SH-SY5Y (cell line): ENCODE measurements at regions not wholly inside any gene's neighbourhood (a gene's known extent, or its start where the extent isn't known, plus 50 kb on each side); places are given as distances from the start of the nearest gene placed in this dataset.

Source experiments
- GATA2 ChIP-seq: IDR thresholded peaks from 2 replicates; pipeline ENCODE4 v1.6.1; 2011; ENCODE audit warnings: mild to moderate bottlenecking, low read depth, low read length
- GATA3 ChIP-seq: IDR thresholded peaks from 2 replicates; pipeline ENCODE4 v1.6.1; 2011; ENCODE audit warnings: low read depth, mild to moderate bottlenecking, low read length, moderate library complexity

DNA sequence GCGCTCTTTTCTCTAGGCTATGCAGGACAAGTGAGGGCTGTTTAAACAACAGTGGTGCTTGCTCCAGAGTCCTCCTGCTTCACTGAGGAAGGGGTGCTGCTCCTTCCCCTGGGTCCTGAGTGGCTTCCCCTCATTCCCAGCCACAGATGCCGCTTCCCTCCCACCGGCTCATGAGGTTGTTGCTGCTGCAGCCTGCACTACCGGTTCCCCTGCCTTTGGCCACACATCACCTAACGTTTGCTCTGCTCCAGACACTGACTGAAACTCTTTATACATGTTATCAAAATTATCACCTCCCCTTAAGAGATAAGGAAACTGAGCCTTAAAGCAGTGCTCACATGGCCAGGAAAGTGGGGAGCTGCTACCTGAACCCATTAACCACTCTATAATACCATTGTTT, 130.8 kb upstream of the LGALSL start:
- TF ChIP-seq GATA2 (no peak), GATA3 (no peak)
